CD8-positive, alpha-beta memory T cell (primary cell): ENCODE measurements at regions not wholly inside any gene's neighbourhood (a gene's known extent, or its start where the extent isn't known, plus 50 kb on each side); places are given as distances from the start of the nearest gene placed in this dataset.
"Not testable (repeated sequence)": the region's sequence is repeated elsewhere in the genome, so short reads cannot be mapped to it uniquely, and the experiment has no call there.

Experiments used
- CTCF ChIA-PET: fragments of 350-600 bp; sonication (Branson Sonifier 250); formaldehyde crosslinking; loops from one replicate; lab custom pipeline; 2021; ENCODE audit warnings: antibody characterized with exemption; lab: Charles Lee
- POLR2A ChIA-PET: fragments of 350-600 bp; sonication (Branson Sonifier 250); formaldehyde crosslinking; loops from one replicate; lab custom pipeline; 2021; ENCODE audit warnings: antibody characterized with exemption; lab: Charles Lee
- DNase-seq, 5 donors: peaks; one replicate each; pipeline versions ENCODE4 v3.0.0 to v3.0.0-alpha.2; 2020 to 2022; ENCODE audit warnings: mixed read lengths in 1 of 5
- H3K27ac ChIP-seq: one replicate; pipeline ENCODE4 v1.7.0; 2013; ENCODE audit warnings: low read depth, mild to moderate bottlenecking, low read length, moderate library complexity
- H3K27me3 ChIP-seq: 2 replicates; pipeline ENCODE4 v1.7.0; 2013; ENCODE audit warnings: low read length, mild to moderate bottlenecking; ENCODE audit not compliant: insufficient read depth, poor library complexity, severe bottlenecking
- H3K36me3 ChIP-seq: 2 replicates; pipeline ENCODE4 v1.7.0; 2013; ENCODE audit warnings: mild to moderate bottlenecking, low read length, moderate library complexity; ENCODE audit not compliant: insufficient read depth
- H3K4me1 ChIP-seq: 2 replicates; pipeline ENCODE4 v1.7.0; 2013; ENCODE audit warnings: mild to moderate bottlenecking, low read length, moderate library complexity; ENCODE audit not compliant: insufficient read depth
- H3K4me3 ChIP-seq: 2 replicates; pipeline ENCODE4 v1.7.0; 2013; ENCODE audit warnings: mild to moderate bottlenecking, low read length
- H3K9me3 ChIP-seq: 2 replicates; pipeline ENCODE4 v1.7.0; 2013; ENCODE audit warnings: mild to moderate bottlenecking, low read length
- H3K27ac Mint-ChIP-seq, 8 donors: one replicate each; pipeline ENCODE4 v1.8.0; 2020 to 2021; ENCODE audit warnings: mixed read lengths in 8 of 8, mild to moderate bottlenecking in 6 of 8, inconsistent platforms in 3 of 8, moderate library complexity in 3 of 8
- H3K27me3 Mint-ChIP-seq, 2 donors: one replicate each; pipeline ENCODE4 v1.8.0; 2020 to 2021; ENCODE audit warnings: mixed read lengths in 2 of 2, mild to moderate bottlenecking in 1 of 2, moderate library complexity in 1 of 2
- H3K36me3 Mint-ChIP-seq, 3 donors: one replicate each; pipeline ENCODE4 v1.8.0; 2020 to 2021; ENCODE audit warnings: mixed read lengths in 3 of 3, inconsistent platforms in 1 of 3, mild to moderate bottlenecking in 1 of 3
- H3K4me1 Mint-ChIP-seq, 3 donors: one replicate each; pipeline ENCODE4 v1.8.0; 2020 to 2021; ENCODE audit warnings: mixed read lengths in 3 of 3, inconsistent platforms in 1 of 3, mild to moderate bottlenecking in 1 of 3
- H3K4me3 Mint-ChIP-seq, 7 donors: one replicate each; pipeline ENCODE4 v1.8.0; 2020 to 2021; ENCODE audit warnings: mixed read lengths in 7 of 7, mild to moderate bottlenecking in 6 of 7, moderate library complexity in 4 of 7, inconsistent platforms in 2 of 7
- H3K9me3 Mint-ChIP-seq, 5 donors: one replicate each; pipeline ENCODE4 v1.8.0; 2020 to 2022; ENCODE audit warnings: mixed read lengths in 5 of 5, mild to moderate bottlenecking in 3 of 5, moderate library complexity in 2 of 5, inconsistent platforms in 1 of 5

DNA sequence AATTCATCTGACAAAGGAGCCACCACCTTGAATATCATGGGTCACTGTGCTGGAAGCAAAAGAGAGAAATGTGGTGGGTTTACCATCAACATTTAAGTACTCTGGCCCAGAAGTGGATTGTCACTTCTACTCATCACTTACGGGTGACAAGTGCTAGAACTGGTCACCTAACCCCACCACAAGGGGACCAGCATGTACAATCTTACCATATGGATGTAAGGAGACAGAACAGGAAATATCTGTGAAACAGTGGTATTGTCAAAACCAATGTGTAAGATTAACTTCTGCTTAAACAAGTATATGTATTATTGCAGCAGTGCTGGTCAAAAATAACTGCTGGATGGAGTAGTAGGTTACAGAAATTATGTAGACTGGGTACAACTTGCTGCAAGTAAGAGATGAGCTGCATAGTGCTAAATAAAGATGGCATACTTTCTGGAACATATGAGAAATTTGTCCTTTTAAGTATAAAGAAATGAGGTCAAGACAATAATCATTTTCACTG is 171.8 kb downstream of the POTEB3 start:
- Mint-ChIP-seq H3K36me3 (no peaks in the 10 kb centered on the region), H3K27me3 (peaks cover 0 to 12% of the 10 kb centered on the region in 2 donors), H3K4me3 (no peak overlapping the region), H3K9me3 (no peaks in the 10 kb centered on the region), H3K27ac (peak overlapping the region in 1 of 8 donors; percentile 5), H3K4me1 (peaks cover 0 to 2% (median 0%) of the 10 kb centered on the region in 3 donors)
- Histone ChIP-seq H3K4me3 (no peak overlapping the region), H3K9me3 (no peaks in the 10 kb centered on the region), H3K4me1 (no peaks in the 10 kb centered on the region), H3K36me3 (no peaks in the 10 kb centered on the region), H3K27me3 (no peaks in the 10 kb centered on the region), H3K27ac (no peak overlapping the region)
- CTCF ChIA-PET = no interaction called here
- no peak for DNase-seq
- POLR2A ChIA-PET = no interaction called here

DNA sequence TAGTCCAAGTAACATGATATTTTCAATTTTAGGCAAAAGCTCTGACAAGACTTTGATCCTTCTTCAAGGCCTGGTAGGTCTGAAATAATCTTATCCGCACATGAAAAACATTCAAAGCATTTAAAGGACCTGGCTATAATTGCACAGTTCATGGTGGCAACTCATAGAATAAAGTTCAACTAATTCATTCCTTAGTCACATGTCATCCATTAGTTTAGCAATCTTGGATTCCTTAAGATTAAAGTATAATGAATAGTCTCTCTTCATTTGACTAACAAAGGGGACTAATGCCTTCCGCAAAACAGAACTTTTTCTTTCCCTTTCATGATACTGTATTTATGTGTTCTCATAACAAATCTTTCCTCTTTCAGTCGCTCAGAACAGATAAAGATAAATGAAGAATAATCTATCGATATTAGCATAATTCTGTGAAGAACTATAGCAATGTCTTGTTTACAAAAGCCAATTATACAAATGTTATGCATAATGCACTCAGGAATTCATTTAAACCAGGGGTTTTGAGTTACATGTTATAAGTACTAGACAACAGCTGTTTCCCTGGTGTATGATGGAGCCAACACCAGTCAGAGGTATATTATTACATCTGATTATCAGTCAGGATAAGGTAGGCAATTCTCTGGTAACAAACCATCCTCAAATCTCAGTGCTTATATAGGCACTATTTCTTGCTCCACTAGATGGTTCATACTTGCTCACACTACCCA is 172.5 kb downstream of the POTEB3 start:
- no peaks in the 10 kb centered on the region for H3K4me1 ChIP-seq
- DNase-seq = no peak
- H3K27ac ChIP-seq = no peak overlapping the region
- Mint-ChIP-seq H3K4me1 (peaks cover 0 to 2% (median 0%) of the 10 kb centered on the region in 3 donors), H3K4me3 (no peak overlapping the region), H3K27ac (no peak overlapping the region), H3K36me3 (no peaks in the 10 kb centered on the region), H3K9me3 (no peaks in the 10 kb centered on the region), H3K27me3 (peaks cover 0 to 12% of the 10 kb centered on the region in 2 donors)
- CTCF ChIA-PET = no interaction called here
- no peaks in the 10 kb centered on the region for H3K9me3 ChIP-seq
- POLR2A ChIA-PET = no interaction called here
- no peak overlapping the region for H3K4me3 ChIP-seq
- H3K27me3 ChIP-seq = no peaks in the 10 kb centered on the region
- no peaks in the 10 kb centered on the region for H3K36me3 ChIP-seq

DNA sequence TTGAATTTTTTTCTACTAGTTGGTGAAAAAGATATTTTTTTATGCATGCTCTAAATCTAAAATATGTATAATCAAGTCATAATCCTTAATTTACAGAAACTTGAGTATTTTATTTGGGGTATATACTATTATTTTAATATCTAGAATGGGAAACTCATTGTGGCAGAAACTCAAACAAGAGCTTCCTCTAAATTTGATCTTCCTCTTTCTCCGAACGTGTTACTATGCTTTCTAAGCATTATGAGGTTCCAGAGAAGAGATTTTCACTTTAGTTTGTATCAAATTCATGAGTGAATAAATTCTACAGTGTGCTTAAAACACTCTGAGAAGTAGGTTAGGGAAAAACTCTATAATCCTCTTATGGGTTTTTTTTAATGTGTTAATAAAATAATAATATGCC is 173.1 kb downstream of the POTEB3 start:
- peaks cover 3 to 18% of the 10 kb centered on the region in 2 donors for H3K27me3 Mint-ChIP-seq
- Histone ChIP-seq H3K9me3 (no peaks in the 10 kb centered on the region), H3K36me3 (no peaks in the 10 kb centered on the region), H3K4me1 (no peaks in the 10 kb centered on the region), H3K4me3 (no peak overlapping the region), H3K27me3 (no peaks in the 10 kb centered on the region), H3K27ac (no peak overlapping the region)
- peaks cover 0 to 2% (median 0%) of the 10 kb centered on the region in 3 donors for H3K4me1 Mint-ChIP-seq
- H3K36me3 Mint-ChIP-seq = no peaks in the 10 kb centered on the region
- H3K27ac Mint-ChIP-seq = no peak overlapping the region
- ChIA-PET POLR2A (no interaction called here), CTCF (no interaction called here)
- no peak overlapping the region for H3K4me3 Mint-ChIP-seq
- no peaks in the 10 kb centered on the region for H3K9me3 Mint-ChIP-seq
- DNase-seq = no peak

DNA sequence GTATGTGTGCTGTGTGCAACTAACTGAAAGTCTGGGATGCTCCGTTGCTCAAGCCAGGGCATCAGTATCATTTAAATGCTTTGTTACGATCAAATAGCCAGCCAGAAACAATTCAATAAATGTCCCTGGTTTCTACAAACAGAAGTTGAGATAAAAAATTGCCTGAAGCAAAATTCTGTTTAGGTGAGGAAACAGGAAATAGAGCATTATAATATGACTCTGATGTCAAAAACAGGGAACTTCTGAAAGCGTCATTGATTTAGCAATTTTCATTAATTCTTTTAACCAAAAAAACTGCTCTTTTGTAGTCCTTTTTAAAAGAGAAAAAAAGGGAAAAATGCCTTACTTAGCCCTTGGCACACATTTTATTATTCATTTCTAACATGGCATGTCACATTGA is 174.7 kb downstream of the POTEB3 start:
- H3K27me3 ChIP-seq, H3K27ac Mint-ChIP-seq, CTCF ChIA-PET, H3K36me3 Mint-ChIP-seq, H3K9me3 ChIP-seq, H3K9me3 Mint-ChIP-seq, H3K4me3 ChIP-seq, DNase-seq, POLR2A ChIA-PET, H3K36me3 ChIP-seq, H3K4me1 Mint-ChIP-seq, H3K27ac ChIP-seq, H3K4me1 ChIP-seq, H3K4me3 Mint-ChIP-seq: not testable (repeated sequence)
- peaks cover 4 to 24% of the 10 kb centered on the region in 2 donors for H3K27me3 Mint-ChIP-seq

DNA sequence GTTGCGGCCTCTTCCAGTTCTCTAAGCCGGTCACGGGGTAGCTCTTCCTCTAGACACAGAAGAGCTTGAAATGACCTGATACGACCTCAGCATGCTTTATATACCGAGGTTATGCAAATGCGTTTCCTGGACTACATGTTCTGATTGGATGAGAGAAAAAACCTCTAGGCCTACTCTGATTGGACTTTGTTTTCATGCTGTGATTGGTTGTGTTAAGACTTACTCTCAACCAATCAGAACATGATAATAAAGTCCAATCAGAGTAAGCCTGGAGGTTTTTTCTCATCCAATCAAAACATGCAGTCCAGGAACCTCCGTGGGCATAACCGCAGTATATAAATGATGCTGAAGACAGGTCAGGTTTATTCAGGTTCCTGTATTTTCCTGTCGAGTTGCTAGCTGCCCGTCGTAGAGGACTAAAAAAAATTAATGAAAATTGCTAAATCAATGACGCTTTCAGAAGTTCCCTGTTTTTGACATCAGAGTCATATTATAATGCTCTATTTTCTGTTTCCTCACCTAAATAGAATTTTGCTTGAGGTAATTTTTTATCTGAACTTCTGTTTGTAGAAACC is 177.4 kb downstream of the POTEB3 start:
- H3K27me3 Mint-ChIP-seq = peaks cover 6 to 24% of the 10 kb centered on the region in 2 donors
- POLR2A ChIA-PET = interaction anchor here (0.9 kb wide), 1 partner anchor 17 kb away, joined by 3 read pairs; no protein-coding TSS in a partner anchor
- no peaks in the 10 kb centered on the region for H3K9me3 ChIP-seq
- no peaks in the 10 kb centered on the region for H3K27me3 ChIP-seq
- no peak overlapping the region for H3K27ac Mint-ChIP-seq
- CTCF ChIA-PET = no interaction called here
- no peak overlapping the region for H3K27ac ChIP-seq
- DNase-seq = no peak
- H3K4me1 Mint-ChIP-seq = no peaks in the 10 kb centered on the region
- no peaks in the 10 kb centered on the region for H3K9me3 Mint-ChIP-seq
- H3K4me1 ChIP-seq = no peaks in the 10 kb centered on the region
- no peak overlapping the region for H3K4me3 Mint-ChIP-seq
- no peaks in the 10 kb centered on the region for H3K36me3 Mint-ChIP-seq
- no peaks in the 10 kb centered on the region for H3K36me3 ChIP-seq
- no peak overlapping the region for H3K4me3 ChIP-seq

DNA sequence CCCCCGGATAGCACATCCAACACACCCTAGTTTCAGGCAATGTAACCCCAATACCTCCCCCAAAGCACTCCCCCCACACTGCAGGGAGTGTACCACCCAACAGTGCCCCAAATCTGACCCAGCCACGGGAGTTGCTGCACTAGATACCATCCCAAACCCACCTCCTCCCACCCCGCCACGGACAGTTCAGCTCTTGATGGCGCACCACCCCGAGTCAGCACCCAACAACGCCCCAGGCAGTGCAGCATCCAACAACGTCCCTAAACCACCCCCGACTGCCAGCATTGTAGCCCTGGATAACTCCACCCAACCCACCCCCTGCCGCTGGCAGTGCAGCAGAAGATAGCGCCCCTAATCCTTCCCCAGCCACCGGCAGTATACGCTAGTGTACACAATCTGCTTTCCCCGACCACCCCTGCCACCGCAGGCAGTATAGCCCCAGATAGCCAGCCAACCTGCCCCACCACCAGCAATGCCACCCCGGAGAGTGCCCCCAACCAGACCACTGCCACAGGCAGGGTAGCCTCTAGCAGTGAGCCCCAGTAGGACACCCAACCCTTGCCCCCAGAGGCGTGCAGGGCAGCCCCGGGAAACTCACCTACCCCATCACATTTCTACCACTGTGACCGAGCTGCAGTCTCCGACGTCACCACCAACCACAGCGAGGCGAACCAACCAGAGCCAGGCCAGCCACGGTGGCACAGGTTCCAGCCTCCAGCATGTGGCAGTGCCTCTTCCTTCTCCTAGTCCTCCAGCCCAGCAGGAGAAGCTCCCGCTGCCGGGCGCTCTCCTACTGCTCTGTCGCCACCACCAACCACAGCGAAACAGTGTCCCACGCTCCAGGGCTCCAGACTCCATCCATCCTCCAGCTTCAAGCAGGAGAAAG is 178.1 kb downstream of the POTEB3 start:
- H3K36me3 ChIP-seq = no peaks in the 10 kb centered on the region
- H3K27ac Mint-ChIP-seq = no peak overlapping the region
- DNase-seq = peak in 2 of 5 donors; percentile 3 to 47
- ChIA-PET CTCF (no interaction called here), POLR2A (interaction anchor here (0.9 kb wide), 1 partner anchor 18 kb away, joined by 3 read pairs; no protein-coding TSS in a partner anchor)
- no peak overlapping the region for H3K4me3 ChIP-seq
- H3K4me3 Mint-ChIP-seq = no peak overlapping the region
- H3K27me3 Mint-ChIP-seq = peaks cover 6 to 20% of the 10 kb centered on the region in 2 donors
- no peaks in the 10 kb centered on the region for H3K36me3 Mint-ChIP-seq
- no peaks in the 10 kb centered on the region for H3K9me3 ChIP-seq
- H3K27ac ChIP-seq = no peak overlapping the region
- H3K27me3 ChIP-seq = no peaks in the 10 kb centered on the region
- H3K4me1 Mint-ChIP-seq = no peaks in the 10 kb centered on the region
- no peaks in the 10 kb centered on the region for H3K4me1 ChIP-seq
- H3K9me3 Mint-ChIP-seq = no peaks in the 10 kb centered on the region

DNA sequence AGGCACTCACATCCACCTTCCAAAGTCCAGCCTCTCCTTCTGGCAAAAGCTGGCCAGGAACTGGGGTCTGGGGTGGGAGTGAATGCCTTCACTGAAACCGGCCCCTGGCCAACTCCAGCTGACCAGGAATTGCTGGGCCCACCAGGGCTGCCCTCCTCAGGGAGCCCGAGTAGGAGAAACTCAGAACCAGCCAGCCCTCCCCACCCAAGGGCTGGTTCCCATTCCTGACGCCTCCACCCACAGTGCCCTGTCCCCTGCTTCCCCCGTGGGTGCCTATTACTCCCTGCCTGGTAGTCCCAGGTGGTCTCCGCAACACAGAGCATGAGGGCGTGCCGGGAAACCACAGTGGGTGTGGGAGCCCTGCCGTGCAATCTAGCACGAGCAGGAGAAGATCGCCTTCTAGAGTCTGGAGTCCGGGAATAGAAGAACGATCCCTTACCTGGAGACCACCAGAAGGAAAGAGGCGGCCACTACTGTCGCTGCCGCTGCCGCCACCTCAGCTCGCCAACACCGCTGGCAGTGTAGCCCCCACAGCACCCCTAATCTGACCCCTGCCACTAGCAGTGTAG is 178.8 kb downstream of the POTEB3 start:
- DNase-seq = peak in 1 of 5 donors; percentile 40
- no peaks in the 10 kb centered on the region for H3K36me3 Mint-ChIP-seq
- no peaks in the 10 kb centered on the region for H3K9me3 Mint-ChIP-seq
- Histone ChIP-seq H3K9me3 (no peaks in the 10 kb centered on the region), H3K4me3 (no peak overlapping the region), H3K4me1 (no peaks in the 10 kb centered on the region), H3K36me3 (no peaks in the 10 kb centered on the region), H3K27me3 (no peaks in the 10 kb centered on the region), H3K27ac (no peak overlapping the region)
- ChIA-PET CTCF (no interaction called here), POLR2A (no interaction called here)
- no peak overlapping the region for H3K4me3 Mint-ChIP-seq
- H3K27me3 Mint-ChIP-seq = peaks cover 6 to 20% of the 10 kb centered on the region in 2 donors
- no peaks in the 10 kb centered on the region for H3K4me1 Mint-ChIP-seq
- H3K27ac Mint-ChIP-seq = no peak overlapping the region
